ENCODE measurements at regions not wholly inside any gene's neighbourhood (a gene's known extent, or its start where the extent isn't known, plus 50 kb on each side); places are given as distances from the start of the nearest gene placed in this dataset.
"Not testable (repeated sequence)": the region's sequence is repeated elsewhere in the genome, so short reads cannot be mapped to it uniquely, and the experiment has no call there.

GRCh38 chr5:159504106-159504856, 174.0 kb upstream of the IL12B start:
- no peak for DNase-seq

DNA sequence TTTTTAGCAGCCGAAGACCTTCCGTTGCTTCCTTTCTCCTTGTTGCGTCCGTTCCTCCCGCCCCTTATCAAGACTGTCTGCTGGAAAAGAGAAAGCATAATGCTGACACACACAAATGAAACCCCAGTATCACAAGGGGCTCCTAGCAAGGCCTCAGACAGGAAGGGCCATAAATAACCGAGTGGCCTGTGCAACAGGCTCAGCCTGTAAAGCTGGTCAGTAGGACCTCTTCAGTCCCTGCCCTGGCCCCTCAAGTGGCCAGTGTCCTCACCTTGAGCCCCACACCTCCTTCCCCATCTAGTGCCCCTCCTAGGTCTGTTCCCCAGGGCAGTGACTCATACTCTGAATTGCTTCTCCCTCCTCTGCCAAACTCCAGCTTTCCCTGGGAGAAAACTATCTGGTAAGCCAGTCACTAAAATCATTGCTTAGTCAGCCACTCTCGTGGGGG, 174.6 kb upstream of the IL12B start:
- no peak for DNase-seq

DNA sequence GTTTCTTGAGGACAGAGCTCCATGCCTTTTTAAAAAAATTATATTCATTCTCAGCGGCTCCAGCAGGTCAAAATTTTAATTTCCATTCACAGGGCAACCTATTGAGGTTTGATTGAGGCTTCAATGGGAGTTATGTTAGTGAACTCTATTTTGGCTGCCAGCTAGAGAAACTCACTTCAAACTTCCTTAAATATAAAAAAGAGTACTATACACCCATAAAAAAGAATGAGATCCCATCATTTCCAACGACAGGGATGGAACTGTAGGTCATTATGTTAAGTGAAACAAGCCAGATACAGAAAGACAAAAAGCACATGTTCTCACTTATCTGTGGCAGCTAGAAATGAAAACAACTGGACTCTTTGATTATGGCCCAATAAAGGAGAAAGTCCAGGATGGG, 176.8 kb upstream of the IL12B start:
- no peak for DNase-seq

GRCh38 chr5:159507661-159508060, 177.4 kb upstream of the IL12B start:
- no peak for DNase-seq

DNA sequence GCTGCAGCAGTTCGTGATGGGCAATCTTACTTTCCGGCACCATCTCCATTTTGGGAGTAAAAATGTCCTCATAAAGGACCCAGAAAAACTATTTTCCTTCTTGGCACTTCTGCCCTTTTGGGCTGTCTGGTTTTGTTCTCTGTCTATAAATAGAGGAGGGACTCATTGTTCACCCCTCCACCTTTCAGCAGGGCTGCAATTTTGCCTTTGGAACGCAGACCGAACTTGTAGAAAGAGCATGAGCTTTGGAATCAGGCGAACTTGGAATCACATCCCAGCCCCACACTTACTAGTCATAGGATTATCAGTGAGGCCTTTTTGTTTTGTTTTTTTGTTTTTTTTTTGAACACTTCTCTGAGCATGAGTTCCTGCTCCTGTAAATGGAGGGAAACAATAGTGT, 178.1 kb upstream of the IL12B start:
- no peak for DNase-seq

- DNase-seq: no peak
Observed at GRCh38 chr5:159509002-159509660, 178.8 kb upstream of the IL12B start.

- no peak for DNase-seq
Observed at GRCh38 chr5:159510282-159510681, 180.0 kb upstream of the IL12B start.

DNA sequence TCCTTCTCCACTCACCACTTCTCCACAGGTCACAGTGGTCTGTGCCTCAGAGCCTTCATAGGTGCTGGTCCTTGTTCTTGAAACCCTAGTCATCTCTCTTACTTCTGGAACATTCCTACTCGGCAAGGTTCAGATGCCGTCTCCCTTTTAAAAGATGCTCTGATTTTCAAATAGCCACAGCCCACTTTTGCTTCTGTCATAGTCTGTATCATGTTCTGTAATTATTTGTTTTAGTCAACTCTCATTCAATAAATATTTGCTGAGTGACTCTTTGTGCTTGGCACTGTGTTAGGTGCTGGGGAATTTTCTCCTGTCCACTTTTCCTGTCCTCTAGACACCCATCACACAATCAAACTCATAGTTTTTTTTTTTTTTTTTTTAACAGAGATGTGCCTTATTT, 181.3 kb upstream of the IL12B start:
- no peak for DNase-seq

DNA sequence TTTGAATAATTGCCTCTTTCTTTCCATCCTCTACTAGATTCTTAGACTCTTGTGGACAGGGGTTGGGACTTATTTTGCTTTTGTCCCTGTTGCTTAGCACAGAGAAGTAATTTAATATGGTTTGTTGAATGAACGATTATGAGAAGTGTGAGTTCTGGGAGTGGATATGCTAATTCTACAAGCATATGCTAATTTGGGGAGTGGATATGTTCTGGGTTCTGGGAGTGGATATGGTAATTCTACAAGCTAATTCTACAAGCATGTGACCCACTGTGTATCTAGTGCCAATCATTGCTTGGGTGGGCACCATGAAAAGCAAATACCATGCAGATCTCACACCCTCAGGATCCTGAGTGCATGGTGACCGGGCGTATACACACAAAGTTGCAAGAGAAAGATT, 181.8 kb upstream of the IL12B start:
- no peak for DNase-seq

- no peak for DNase-seq
Observed at GRCh38 chr5:159514229-159514810, 184.0 kb upstream of the IL12B start.

GRCh38 chr5:159515197-159515596, 184.9 kb upstream of the IL12B start:
- DNase-seq: no peak

DNA sequence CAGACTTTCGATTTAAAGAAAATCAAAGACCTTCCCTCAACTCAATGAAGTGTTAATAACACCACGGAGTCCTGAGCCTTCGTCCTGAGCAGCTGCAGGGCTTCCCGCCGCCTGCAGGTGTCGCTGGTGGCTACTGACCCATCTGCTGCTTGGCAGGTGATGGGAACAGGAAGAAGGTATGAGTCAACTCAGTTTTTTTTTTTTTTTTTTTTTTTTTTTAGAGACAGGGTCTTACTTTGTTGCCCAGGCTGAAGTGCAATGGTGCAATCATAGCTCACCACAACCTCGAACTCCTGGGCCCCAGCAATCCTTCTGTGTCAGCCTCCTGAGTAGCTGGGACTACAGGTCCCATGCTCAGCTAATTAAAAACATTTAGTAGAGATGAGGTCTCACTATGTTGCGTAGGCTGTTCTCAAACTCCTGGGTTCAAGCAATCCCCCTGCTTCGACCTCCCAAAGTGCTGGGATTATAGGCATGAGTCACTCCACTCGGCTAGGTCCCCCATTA, 185.7 kb upstream of the IL12B start:
- peak in 1 of 2 experiments; percentile 1 for DNase-seq

- DNase-seq: no peak
Observed at GRCh38 chr5:159518371-159518770, 188.1 kb upstream of the IL12B start.

DNA sequence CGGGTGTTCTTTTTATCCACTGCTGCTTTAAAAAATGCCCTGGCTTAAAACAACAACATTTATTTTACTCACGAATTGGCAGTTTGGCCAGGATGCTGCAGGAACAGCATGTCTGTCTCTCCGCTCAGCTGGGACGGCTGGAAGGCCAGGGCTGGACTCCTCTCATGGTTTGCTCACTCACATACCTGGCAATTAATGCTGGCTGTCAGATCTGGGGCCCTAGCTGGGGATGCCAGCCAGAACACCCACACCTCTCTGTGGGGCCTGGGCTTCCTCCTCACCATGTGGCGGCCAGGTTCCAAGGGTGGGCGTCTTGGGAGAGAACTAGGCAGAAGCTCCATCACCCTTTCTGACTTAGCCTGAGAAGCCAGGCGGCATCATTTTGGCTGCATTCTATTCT, 189.1 kb upstream of the IL12B start:
- no peak for DNase-seq

- DNase-seq: no peak
Observed at GRCh38 chr5:159522841-159523240, 192.6 kb upstream of the IL12B start.

GRCh38 chr5:159524279-159524678, 194.0 kb upstream of the IL12B start:
- DNase-seq: not testable (repeated sequence)

DNA sequence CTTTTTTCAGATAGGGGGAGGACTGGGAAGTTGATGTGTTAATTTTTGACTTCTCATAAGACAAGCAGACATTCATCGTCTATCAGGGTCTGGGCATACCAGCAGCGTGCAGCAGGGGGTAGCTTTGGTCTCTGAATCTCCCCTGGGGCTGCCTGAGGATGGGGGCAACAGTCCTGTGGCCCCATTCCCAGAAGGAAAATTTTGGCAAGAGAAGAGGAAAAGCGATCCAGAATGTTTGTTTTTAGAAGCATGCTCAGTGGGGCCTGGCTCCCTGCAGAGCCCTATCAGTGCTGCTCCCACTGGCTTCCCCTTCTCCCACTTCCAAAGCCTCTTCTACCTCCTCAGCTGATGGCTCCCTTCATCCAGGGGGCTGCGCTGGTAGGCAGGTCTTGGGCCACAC, 194.8 kb upstream of the IL12B start:
- DNase-seq: no peak

DNA sequence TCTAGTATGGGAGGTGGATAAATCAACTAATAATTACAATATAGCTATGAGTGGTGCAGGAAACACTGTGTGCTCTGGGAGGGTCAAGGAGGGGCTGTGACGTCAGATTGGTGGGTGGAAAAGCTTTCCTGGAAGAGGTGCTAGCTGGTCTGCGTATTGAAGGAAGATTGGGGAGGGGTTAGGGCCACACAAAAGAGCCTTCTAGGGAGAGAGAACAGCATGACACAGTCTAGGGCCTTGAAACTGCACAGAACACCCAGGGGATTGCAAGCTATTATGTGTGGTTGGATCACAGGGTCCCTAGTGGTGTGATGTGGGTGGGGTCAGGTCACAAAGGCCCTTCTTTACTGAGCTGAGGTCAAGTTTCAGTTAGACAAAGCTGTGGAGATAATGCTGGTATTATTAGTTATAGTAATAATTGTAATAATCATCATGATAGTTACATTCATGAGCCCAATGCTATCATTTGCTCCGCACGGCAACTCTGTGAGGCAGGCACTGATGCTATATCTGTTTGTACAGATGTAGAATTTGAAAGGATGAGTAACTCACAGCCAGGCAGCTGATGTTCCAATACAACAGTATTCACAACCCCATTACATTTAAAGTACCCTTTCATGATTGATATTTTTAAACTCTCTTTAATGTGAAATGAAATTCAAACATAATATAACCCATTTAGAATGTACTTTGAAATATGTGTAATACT, 197.4 kb upstream of the IL12B start:
- no peak for DNase-seq

DNA sequence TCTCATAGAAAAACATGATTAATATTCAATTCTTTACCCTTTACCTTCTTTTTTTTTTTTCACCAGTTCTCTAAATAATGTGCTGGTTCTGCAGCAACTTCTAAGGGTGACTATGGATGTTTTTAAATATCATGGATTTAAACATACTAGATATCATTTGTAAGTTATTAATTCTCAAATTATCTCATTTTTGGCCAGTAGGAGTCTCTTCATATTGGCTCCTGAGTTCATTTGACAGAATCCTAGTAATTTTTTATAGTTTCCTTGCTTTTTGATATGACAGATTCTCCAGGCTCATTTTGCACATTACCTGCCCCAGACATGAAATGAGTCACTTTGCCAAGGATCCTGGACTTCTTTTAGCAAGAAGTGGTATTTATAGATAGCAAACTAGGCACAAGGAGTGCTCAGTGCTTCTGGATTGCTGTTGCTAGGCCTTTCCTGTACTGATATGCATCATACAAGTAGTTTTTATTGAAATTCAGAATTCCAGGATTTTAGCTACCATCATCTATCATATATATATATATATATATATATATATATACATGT, 201.3 kb upstream of the IL12B start:
- DNase-seq: no peak

DNA sequence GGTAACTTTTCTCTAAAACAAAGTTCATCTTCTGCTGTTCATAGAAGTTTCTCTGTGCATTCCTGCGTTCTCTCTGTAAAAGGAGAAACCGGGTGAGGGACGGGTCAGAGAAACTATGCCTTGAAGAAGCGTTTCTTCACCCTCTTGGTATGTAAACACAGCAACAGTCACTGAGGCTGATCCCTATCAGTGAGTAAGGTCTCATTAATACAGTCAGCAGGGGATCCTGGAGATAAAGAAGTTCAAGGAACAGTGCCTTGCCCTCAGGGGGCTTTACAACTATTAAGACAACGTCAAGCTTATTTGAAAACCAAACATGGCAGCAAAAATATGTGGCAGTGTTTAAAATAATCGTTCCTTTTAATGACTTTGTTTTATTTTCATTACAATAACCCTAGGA, 202.9 kb upstream of the IL12B start:
- DNase-seq: no peak

GRCh38 chr5:159536166-159536565, 205.9 kb upstream of the IL12B start:
- DNase-seq: no peak

GRCh38 chr5:159536646-159537045, 206.4 kb upstream of the IL12B start:
- DNase-seq: no peak

DNA sequence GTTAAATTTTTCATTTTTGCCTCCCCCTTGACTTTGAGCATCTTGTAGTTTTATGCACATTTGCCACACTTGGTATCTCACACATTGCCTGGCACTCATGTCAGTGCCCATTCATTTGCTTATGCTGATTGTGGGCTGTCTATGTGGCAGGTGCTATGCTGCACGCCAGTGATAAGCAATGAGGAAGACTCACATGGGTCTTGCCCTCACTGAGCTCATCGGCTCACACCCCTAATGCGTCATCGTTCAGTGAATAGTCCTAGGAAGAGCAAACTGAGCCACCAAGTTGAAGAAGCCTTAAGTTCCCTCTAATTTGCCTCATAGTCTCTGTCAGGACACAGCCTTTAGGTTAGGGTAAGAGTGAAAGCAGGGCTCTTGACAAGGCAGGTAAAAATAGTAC, 209.4 kb upstream of the IL12B start:
- no peak for DNase-seq

Data from NCI-H187 (cell line).